Iris pigment epithelial cell (primary cell): ENCODE measurements at regions not wholly inside any gene's neighbourhood (a gene's known extent, or its start where the extent isn't known, plus 50 kb on each side); places are given as distances from the start of the nearest gene placed in this dataset.
A peak's percentile ranks its signal among the peaks of the same experiment; 100 is the strongest.

Experiments
- DNase-seq: peaks from one replicate; pipeline ENCODE4 v3.0.0-alpha.2; 2011; ENCODE audit warnings: low read depth

GRCh38 chr18:68467329-68467728 is 247.6 kb downstream of the TMX3 start:
- DNase-seq, result no peak

GRCh38 chr18:68466672-68467071 is 248.2 kb downstream of the TMX3 start:
- peak; percentile 64 for DNase-seq

DNA sequence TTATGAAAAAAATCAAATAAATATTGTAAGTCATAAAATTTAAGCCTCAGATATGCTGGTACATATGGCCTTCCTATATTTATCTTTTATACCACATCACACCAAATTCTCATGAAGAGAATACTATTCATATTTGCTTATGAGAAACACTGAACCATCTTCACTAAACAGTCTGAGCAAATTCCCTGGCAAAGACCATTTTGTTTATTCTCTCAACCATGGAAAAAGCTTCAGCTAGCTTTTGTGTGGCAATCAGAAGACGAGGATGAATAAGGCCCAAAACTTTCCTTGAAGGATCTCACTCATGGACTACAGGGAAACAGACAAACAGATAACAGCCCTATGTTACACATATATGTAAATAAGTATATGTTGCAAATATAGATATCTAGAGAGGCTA is 252.1 kb downstream of the TMX3 start:
- peak; percentile 39 for DNase-seq

GRCh38 chr18:68462148-68462547 is 252.8 kb downstream of the TMX3 start:
- DNase-seq, result peak; percentile 36

DNA sequence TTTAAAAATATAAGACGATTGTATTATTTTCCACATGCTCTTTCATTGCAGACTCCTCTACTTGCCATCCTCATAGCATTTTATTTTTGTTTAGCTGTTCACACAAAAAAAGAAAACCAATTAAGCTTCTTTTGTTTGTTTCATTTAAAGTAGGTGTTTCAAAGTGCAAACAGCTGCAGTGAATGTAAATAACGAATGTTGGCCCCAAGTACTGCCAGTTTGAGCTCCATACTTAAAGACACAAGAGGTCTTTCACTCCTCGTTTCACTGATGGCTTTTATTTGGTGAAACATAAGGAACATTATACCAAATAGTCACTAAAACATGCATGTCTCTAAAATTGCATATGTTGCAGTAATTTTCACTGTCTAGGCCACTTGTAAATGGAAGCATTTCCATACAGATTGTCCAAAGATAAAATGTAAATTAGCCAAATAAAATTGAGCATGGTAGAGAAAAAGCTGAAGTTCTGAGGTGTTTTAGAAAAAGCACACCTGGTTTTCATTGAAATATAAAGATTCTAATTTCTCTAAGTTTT is 253.4 kb downstream of the TMX3 start:
- no peak for DNase-seq

DNA sequence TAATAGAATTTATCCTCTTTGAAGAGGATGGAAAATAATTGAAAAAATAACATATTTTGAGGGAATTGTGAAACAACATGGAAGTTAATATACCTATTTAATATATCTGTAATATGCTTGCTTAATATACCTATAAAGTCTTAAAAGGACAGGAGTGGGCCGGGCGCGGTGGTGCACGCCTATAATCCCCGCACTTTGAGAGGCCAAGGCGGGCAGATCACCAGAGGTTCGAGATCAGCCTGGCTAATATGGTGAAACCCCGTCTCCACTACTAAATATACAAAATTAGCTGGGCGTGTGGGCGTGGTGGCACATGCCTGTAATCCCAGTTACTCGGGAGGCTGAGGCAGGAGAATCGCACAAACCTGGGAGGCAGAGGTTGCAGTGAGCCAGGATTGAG is 254.9 kb downstream of the TMX3 start:
- no peak for DNase-seq

DNA sequence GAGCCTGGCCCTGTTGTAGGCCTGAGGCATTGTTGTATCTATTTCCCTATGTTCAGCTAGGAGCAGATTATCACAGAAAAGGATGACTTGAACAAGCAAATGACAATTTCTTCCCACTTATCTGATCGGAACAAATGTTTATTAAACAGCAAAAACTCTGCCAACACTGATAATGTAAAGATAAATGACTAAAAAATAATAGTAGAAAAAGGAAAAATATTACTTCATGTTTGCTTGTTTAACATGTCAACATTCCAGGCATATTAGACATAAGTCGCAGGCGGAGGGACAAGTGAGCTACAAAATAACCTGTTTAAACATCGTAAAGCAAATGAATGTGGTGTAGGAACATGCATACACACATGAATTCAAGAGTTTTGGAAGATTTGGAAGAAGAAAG is 257.9 kb downstream of the TMX3 start:
- no peak for DNase-seq

DNA sequence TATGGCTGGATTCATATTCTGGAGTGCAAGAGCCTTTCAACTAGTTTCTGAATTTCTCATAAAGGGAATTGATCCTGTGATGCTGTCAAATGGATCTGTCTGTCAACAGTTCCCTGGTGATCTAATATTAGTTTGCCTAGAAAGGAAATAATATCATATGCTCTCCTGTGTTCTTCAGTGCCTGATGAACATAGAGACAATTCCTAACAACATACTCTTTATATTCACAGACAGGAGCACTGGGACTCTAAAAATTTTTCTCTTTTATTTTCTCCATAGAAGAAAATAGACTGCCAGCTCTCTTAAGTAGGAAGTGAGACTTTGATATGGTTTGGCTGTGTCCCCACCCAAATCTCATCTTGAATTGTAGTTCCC is 259.7 kb downstream of the TMX3 start:
- no peak for DNase-seq

DNA sequence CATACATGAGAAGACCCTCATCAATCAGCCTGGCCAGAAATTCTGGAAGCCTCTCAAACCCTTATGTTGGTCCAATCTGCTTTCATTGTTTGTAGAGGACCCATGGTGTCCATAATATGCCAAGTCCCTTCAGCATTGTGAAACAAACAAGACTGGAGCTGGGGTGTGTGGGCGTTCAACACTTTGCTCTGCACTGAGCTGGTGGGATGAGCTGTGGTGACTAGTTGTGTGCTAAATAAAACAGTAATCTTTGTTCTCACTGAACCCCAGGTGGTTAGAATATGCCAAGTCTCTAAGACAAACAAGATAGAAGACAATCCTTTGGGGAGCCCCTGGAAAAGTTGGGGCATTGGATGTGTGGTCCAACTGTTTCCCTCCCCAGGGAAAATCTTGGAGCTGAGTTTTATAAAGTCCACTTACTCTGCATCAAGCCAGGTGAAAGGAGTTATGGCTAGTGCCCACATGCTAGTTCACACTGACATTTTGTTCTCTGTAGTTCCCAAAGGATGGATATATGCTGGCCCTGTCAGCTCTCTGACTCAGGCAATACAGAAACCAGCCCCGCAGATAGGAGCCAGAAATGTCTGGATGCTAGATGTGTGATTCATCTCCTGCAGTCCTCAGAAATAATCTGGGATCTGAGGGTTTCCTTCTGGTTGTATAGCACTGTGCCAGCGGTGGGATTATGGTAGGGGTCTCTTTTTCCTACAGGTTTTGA is 260.2 kb downstream of the TMX3 start:
- DNase-seq, result peak; percentile 85

- DNase-seq, result peak; percentile 95
These were observed 265.6 kb downstream of the TMX3 start for GRCh38 chr18:68449292-68449691.

GRCh38 chr18:68448736-68449135 is 266.2 kb downstream of the TMX3 start:
- DNase-seq, result peak; percentile 93

- no peak for DNase-seq
These were observed 267.6 kb downstream of the TMX3 start for GRCh38 chr18:68447286-68447685.

DNA sequence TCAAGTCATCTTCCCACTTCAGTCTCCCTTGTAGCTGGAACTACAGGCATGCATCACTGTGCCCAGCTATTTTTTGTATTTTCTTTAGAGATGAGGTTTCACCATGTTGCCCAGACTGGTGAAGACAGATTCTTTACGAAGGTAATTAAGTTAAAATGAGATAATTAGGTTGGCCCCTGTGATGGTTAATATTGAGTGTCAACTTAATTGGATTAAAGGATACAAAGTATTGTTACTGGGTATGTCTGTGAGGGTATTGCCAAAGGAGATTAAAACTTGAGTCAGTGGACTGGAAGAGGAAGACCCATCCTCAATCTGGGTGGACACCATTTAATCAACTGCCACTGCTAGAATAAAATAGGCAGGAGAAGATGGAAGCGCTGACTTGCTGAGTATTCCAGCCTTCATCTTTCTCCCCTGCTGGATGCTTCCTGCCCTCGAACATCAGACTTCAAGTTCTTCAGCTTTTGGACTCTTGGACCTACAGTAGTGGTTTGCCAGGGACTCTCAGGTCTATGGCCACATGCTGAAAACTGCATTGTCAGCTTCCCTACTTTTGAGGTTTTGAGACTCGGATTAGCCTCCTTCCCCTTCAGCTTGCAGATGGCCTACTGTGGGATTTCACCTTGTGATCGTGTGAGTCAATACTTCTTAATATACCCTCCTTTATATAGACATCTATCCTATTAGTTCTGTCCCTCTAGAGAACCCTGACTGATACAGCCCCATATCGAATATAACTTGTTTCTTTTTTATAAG is 269.1 kb downstream of the TMX3 start:
- no peak for DNase-seq

DNA sequence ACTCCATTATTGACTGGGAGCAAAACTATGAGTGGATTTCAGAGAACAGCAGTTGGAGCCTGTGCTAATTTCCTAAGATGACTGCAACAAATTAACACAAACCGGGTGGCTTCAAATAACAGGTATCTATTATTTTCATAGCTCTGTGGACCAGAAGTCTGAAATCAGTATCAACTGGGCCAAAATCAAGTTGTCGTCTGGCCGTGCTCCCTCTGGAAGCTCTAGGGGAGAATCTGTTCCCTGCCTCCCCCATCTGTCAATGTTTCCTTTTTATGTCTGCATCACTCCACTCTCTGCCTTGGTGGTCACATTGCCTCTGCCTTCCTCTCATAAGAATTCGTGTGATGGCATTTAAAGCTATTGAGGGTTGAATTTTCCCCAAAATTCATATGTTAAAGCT is 269.8 kb downstream of the TMX3 start:
- no peak for DNase-seq

GRCh38 chr18:68441241-68441640 is 273.7 kb downstream of the TMX3 start:
- DNase-seq, result no peak

- no peak for DNase-seq
These were observed 274.5 kb downstream of the TMX3 start for GRCh38 chr18:68440433-68440832.

DNA sequence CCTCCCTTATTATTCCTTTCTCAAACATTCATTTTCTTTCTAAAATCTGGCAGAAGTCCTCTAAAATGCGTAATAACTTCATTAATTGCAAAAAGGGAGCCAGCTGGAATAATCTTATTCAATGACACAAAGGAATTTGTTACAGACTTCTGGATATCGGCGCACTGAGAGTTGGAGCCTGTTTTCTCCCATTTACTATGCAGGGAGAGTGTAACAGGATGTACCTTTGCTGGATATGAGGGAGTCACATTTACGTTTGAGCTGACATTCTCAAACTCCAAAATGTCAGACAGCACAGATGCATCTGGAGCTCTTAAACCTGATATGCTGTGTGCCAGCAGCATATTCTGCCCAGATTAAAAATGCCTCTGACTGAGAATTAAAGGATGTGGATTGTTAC is 275.3 kb downstream of the TMX3 start:
- no peak for DNase-seq

DNA sequence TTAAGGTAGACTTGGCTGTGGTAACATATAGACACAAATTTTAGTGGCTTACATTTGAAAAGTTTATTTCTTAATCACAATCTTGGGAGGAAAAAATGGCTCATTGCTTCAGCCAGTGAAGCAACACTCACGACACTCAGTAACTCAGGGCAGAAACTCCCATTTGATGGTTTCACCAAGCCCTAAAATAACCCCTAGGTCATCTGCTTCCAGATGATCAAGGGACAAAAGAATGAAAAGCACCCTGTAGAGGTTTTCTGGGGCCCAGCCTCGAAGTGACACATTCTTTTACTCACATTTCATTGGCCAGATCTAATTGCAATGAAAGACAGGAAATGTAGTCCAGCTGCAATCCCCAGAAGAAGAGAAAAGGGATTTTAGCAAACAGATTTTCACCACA is 275.9 kb downstream of the TMX3 start:
- DNase-seq, result peak; percentile 81

DNA sequence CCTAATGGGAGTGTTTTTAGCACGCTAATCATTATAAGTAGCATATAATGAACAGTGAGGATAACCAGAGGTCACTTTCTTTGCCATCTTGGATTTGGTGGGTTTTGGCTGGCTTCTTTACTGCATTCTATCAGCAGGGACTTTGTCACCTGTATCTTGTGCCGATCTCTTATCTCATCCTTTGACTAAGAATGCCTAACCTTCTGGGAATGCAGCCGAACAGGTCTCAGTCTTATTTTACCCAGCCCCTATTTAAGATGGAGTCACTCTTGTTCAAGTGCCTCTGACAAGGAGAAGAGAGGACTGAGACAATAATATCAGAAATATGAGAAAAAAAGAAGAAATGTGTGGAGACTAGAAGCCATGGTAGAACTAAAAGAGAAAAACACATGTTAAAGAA is 276.4 kb downstream of the TMX3 start:
- DNase-seq, result no peak

GRCh38 chr18:68436485-68436884 is 278.4 kb downstream of the TMX3 start:
- DNase-seq, result peak; percentile 81

GRCh38 chr18:68435581-68435980 is 279.3 kb downstream of the TMX3 start:
- no peak for DNase-seq

- no peak for DNase-seq
These were observed 283.0 kb downstream of the TMX3 start for GRCh38 chr18:68431922-68432198.

- no peak for DNase-seq
These were observed 283.6 kb downstream of the TMX3 start for GRCh38 chr18:68431111-68431921.
